OCI-LY7 (cell line): ENCODE measurements at regions not wholly inside any gene's neighbourhood (a gene's known extent, or its start where the extent isn't known, plus 50 kb on each side); places are given as distances from the start of the nearest gene placed in this dataset.

Source experiments
- BruUV-seq: library from RNA; stranded (reverse); fragments of 400-500 nt; replicated peaks from 2 replicates; lab custom pipeline; 2021; lab: Mats Ljungman, UMichigan
- CTCF ChIA-PET: fragments of 300-600 bp; sonication (Branson Sonifier 250); formaldehyde crosslinking; loops from one replicate; lab custom pipeline; 2022; ENCODE audit warnings: antibody characterized with exemption; ENCODE audit not compliant: unreplicated experiment; lab: Charles Lee
- POLR2A ChIA-PET: fragments of 300-600 bp; sonication (Branson Sonifier 250); formaldehyde crosslinking; loops from one replicate; lab custom pipeline; 2022; ENCODE audit warnings: antibody characterized with exemption; lab: Charles Lee
- DNase-seq: peaks from one replicate; pipeline ENCODE4 v3.0.0-alpha.2; 2015; ENCODE audit warnings: low spot score
- H2AFZ ChIP-seq: fragments of 200-600 bp; sonication (generic), shearing (Covaris generic); 2 replicates; pipeline ENCODE4 v1.6.1; 2014; ENCODE audit warnings: mild to moderate bottlenecking, antibody characterized with exemption, low read length, moderate library complexity
- H3K27ac ChIP-seq: fragments of 200-600 bp; sonication (generic); 2 replicates; pipeline ENCODE4 v1.5.1; 2014; ENCODE audit warnings: mixed run types, low read depth, mild to moderate bottlenecking, moderate library complexity, low read length, inconsistent platforms; ENCODE audit not compliant: poor library complexity, severe bottlenecking
- H3K36me3 ChIP-seq: fragments of 200-600 bp; sonication (generic); 2 replicates; pipeline ENCODE4 v1.6.1; 2014; ENCODE audit warnings: mild to moderate bottlenecking, antibody characterized with exemption, low read length, moderate library complexity, mixed read lengths; ENCODE audit not compliant: insufficient read depth
- H3K4me1 ChIP-seq: fragments of 200-600 bp; sonication (generic); 2 replicates; pipeline ENCODE4 v1.5.1; 2014; ENCODE audit warnings: mild to moderate bottlenecking, low read length; ENCODE audit not compliant: insufficient read depth, poor library complexity, severe bottlenecking
- H3K4me2 ChIP-seq: fragments of 200-600 bp; sonication (generic); 2 replicates; pipeline ENCODE4 v1.6.1; 2014; ENCODE audit warnings: mild to moderate bottlenecking, low read length
- H3K4me3 ChIP-seq: fragments of 200-600 bp; sonication (generic); 2 replicates; pipeline ENCODE4 v1.5.1; 2014; ENCODE audit warnings: mild to moderate bottlenecking, low read depth, low read length; ENCODE audit not compliant: poor library complexity, severe bottlenecking
- H3K79me2 ChIP-seq: fragments of 200-600 bp; sonication (generic); 2 replicates; pipeline ENCODE4 v1.6.1; 2016; ENCODE audit warnings: low read depth, mild to moderate bottlenecking, low read length, moderate library complexity, mixed read lengths; ENCODE audit not compliant: insufficient read depth
- H3K9me2 ChIP-seq: fragments of 200-600 bp; sonication (generic); 2 replicates; pipeline ENCODE4 v1.6.1; 2016; ENCODE audit warnings: mild to moderate bottlenecking, low read length, mixed read lengths; ENCODE audit not compliant: insufficient read depth
- H3K9me3 ChIP-seq: fragments of 200-600 bp; sonication (generic); 2 replicates; pipeline ENCODE4 v1.6.1; 2014; ENCODE audit warnings: mild to moderate bottlenecking, mixed run types, low read length, mixed read lengths
- H4K20me1 ChIP-seq: fragments of 200-600 bp; sonication (generic); 2 replicates; pipeline ENCODE4 v1.6.1; 2014; ENCODE audit warnings: mild to moderate bottlenecking, antibody characterized with exemption, low read length, moderate library complexity, mixed read lengths; ENCODE audit not compliant: insufficient read depth
- CTCF ChIP-seq: fragments of 200-600 bp; sonication (generic); conservative IDR thresholded peaks from 2 replicates; pipeline ENCODE4 v1.5.1; 2014; ENCODE audit warnings: mild to moderate bottlenecking, antibody characterized with exemption, low read length, moderate library complexity, mixed read lengths
- EZH2phosphoT487 ChIP-seq: fragments of 200-600 bp; sonication (generic); IDR thresholded peaks from 2 replicates; pipeline ENCODE4 v1.6.1; 2018; ENCODE audit warnings: low read depth, borderline replicate concordance, mild to moderate bottlenecking, mixed run types, antibody characterized with exemption, low read length, moderate library complexity, mixed read lengths
- intact Hi-C: fragments of 100-400 bp; cut with micrococcal nuclease; formaldehyde crosslinking; loops from one replicate; pipeline ENCODE4 v1.10.0; 2022; ENCODE audit not compliant: unreplicated experiment

- Histone ChIP-seq H3K4me1 (no peaks in the 10 kb centered on the region), H2AFZ (no peak overlapping the region), H3K9me2 (no peaks in the 10 kb centered on the region), H3K4me3 (no peak overlapping the region), H4K20me1 (no peaks in the 10 kb centered on the region), H3K36me3 (no peaks in the 10 kb centered on the region), H3K4me2 (no peak overlapping the region), H3K79me2 (no peaks in the 10 kb centered on the region), H3K9me3 (no peaks in the 10 kb centered on the region), H3K27ac (no peak overlapping the region)
- BruUV-seq = no TSS peak
- POLR2A ChIA-PET = no interaction called here
- CTCF ChIA-PET = no interaction called here
- intact Hi-C loops = no loop called here
- no peak for TF ChIP-seq EZH2phosphoT487
- no peak for TF ChIP-seq CTCF
- DNase-seq = no peak
These were observed 451.0 kb upstream of the SETBP1 start for GRCh38 chr18:44229693-44230108.

- POLR2A ChIA-PET = no interaction called here
- no peaks in the 10 kb centered on the region for H3K9me3 ChIP-seq
- no peaks in the 10 kb centered on the region for H3K9me2 ChIP-seq
- no peak for TF ChIP-seq EZH2phosphoT487
- no peak for TF ChIP-seq CTCF
- no peak overlapping the region for H3K27ac ChIP-seq
- H2AFZ ChIP-seq = no peak overlapping the region
- no peaks in the 10 kb centered on the region for H3K36me3 ChIP-seq
- no peak overlapping the region for H3K4me3 ChIP-seq
- no peaks in the 10 kb centered on the region for H3K79me2 ChIP-seq
- H3K4me2 ChIP-seq = no peak overlapping the region
- no peaks in the 10 kb centered on the region for H3K4me1 ChIP-seq
- no TSS peak for BruUV-seq
- intact Hi-C loops = no loop called here
- CTCF ChIA-PET = no interaction called here
- DNase-seq = no peak
- H4K20me1 ChIP-seq = no peaks in the 10 kb centered on the region
These were observed 448.8 kb upstream of the SETBP1 start for GRCh38 chr18:44231936-44232335.

GRCh38 chr18:44232500-44232899 lies 448.2 kb upstream of the SETBP1 start:
- no peaks in the 10 kb centered on the region for H3K4me1 ChIP-seq
- ChIA-PET CTCF (no interaction called here), POLR2A (no interaction called here)
- no peaks in the 10 kb centered on the region for H3K9me2 ChIP-seq
- no peak overlapping the region for H3K27ac ChIP-seq
- no peaks in the 10 kb centered on the region for H4K20me1 ChIP-seq
- no TSS peak for BruUV-seq
- no peak overlapping the region for H2AFZ ChIP-seq
- DNase-seq = no peak
- no peaks in the 10 kb centered on the region for H3K9me3 ChIP-seq
- no peaks in the 10 kb centered on the region for H3K36me3 ChIP-seq
- no peak overlapping the region for H3K4me2 ChIP-seq
- no peak overlapping the region for H3K4me3 ChIP-seq
- H3K79me2 ChIP-seq = no peaks in the 10 kb centered on the region
- intact Hi-C loops = no loop called here
- TF ChIP-seq EZH2phosphoT487 (no peak), CTCF (no peak)
